SK-N-SH treated with all-trans-retinoic acid at 6 μM for 48 hours (cell line): ENCODE measurements at regions not wholly inside any gene's neighbourhood (a gene's known extent, or its start where the extent isn't known, plus 50 kb on each side); places are given as distances from the start of the nearest gene placed in this dataset.

ENCODE experiments used
- ARNTL ChIP-seq: fragments of 450-650 bp; formaldehyde crosslinking; IDR thresholded peaks from 2 replicates; pipeline ENCODE4 v1.5.0; 2020; ENCODE audit warnings: low read depth, mild to moderate bottlenecking, moderate library complexity, borderline replicate concordance
- BACH2 ChIP-seq: fragments of 250-450 bp; sonication (Bioruptor Pico); IDR thresholded peaks from 2 replicates; pipeline ENCODE4 v1.9.0; 2021; ENCODE audit warnings: mild to moderate bottlenecking, borderline replicate concordance
- CREB5 ChIP-seq: fragments of 250-450 bp; sonication (Bioruptor Pico); IDR thresholded peaks from 2 replicates; pipeline ENCODE4 v1.5.1; 2020; ENCODE audit warnings: low read depth, mild to moderate bottlenecking, moderate library complexity
- CSDC2 ChIP-seq: fragments of 250-450 bp; sonication (Bioruptor Pico); IDR thresholded peaks from 2 replicates; pipeline ENCODE4 v1.5.0; 2020; ENCODE audit warnings: mild to moderate bottlenecking, moderate library complexity
- ESRRG ChIP-seq: fragments of 250-450 bp; sonication (Bioruptor Pico); IDR thresholded peaks from 2 replicates; pipeline ENCODE4 v1.6.1; 2021; ENCODE audit warnings: mild to moderate bottlenecking
- PATZ1 ChIP-seq: fragments of 250-450 bp; sonication (Bioruptor Pico); IDR thresholded peaks from 2 replicates; pipeline ENCODE4 v1.8.0; 2020; ENCODE audit warnings: mild to moderate bottlenecking, moderate library complexity, borderline replicate concordance
- PPARA ChIP-seq: fragments of 250-450 bp; sonication (Bioruptor Pico); IDR thresholded peaks from 2 replicates; pipeline ENCODE4 v1.5.0; 2020; ENCODE audit warnings: mild to moderate bottlenecking, borderline replicate concordance
- RARB ChIP-seq: fragments of 250-450 bp; sonication (Bioruptor Pico); IDR thresholded peaks from 2 replicates; pipeline ENCODE4 v1.8.0; 2021; ENCODE audit warnings: mild to moderate bottlenecking, moderate library complexity
- ZFP3 ChIP-seq: fragments of 250-450 bp; sonication (Bioruptor Pico); IDR thresholded peaks from 2 replicates; pipeline ENCODE4 v1.5.0; 2020; ENCODE audit warnings: mild to moderate bottlenecking, moderate library complexity
- ZNF70 ChIP-seq: fragments of 450-650 bp; formaldehyde crosslinking; IDR thresholded peaks from 2 replicates; pipeline ENCODE4 v1.5.0; 2020; ENCODE audit warnings: mild to moderate bottlenecking, moderate library complexity

GRCh38 chr20:21019814-21020658 lies 86.1 kb downstream of the LINC00237 start:
- no peak for TF ChIP-seq ZFP3 (CRISPR knock-in tag)
- TF ChIP-seq CREB5 (CRISPR knock-in tag) = no peak
- TF ChIP-seq PPARA (CRISPR knock-in tag) = no peak
- TF ChIP-seq ARNTL (CRISPR knock-in tag) = no peak
- TF ChIP-seq ZNF70 (CRISPR knock-in tag) = no peak
- TF ChIP-seq PATZ1 (CRISPR knock-in tag) = no peak
- no peak for TF ChIP-seq CSDC2 (CRISPR knock-in tag)
- no peak for TF ChIP-seq BACH2 (CRISPR knock-in tag)
- no peak for TF ChIP-seq ESRRG (CRISPR knock-in tag)
- no peak for TF ChIP-seq RARB
